ENCODE measurements at regions not wholly inside any gene's neighbourhood (a gene's known extent, or its start where the extent isn't known, plus 50 kb on each side); places are given as distances from the start of the nearest gene placed in this dataset.
A peak's percentile ranks its signal among the peaks of the same experiment; 100 is the strongest.
"Not testable (repeated sequence)": the region's sequence is repeated elsewhere in the genome, so short reads cannot be mapped to it uniquely, and the experiment has no call there.

DNA sequence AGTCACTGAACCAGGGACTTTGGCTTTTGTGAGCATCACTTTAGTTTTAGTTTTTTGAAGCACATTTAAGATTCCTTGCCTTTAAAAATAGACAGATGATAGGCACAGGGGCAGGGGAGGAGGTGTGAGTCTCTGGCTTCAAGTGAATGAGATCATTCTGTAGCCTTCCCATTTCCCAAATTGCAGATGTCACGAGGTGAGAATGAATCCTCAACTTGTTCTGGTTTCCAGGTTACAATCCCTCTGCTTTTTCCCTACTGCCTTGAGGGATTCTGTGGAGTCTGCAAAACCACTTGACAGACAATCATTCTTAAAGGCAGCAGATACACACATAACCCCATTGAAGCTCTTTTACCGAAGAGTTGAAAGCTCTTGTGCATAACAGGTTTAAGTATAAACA lies 332.4 kb downstream of the DMAC1 start:
- DNase-seq (ENCODE audit: low spot score), result no peak

DNA sequence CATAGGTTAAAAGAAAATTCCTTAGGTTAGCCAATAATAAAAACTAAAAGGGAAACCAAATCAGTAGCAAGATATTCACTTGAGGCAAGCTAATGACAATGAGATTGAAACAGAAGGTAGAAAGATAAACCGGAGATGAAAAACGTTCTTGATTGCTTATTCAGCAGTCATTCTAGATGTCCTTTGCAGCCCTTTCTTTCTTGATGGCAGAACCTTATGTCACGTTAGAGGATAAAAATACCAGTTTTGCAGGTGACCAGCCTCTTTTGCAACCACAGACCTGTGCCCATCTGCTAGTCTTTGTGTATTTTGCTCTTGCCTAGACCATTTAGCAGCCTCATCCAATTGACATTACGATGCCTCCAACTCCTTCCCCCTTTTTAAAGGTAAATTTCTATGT lies 337.8 kb downstream of the DMAC1 start:
- no peak for DNase-seq (ENCODE audit: low spot score)

DNA sequence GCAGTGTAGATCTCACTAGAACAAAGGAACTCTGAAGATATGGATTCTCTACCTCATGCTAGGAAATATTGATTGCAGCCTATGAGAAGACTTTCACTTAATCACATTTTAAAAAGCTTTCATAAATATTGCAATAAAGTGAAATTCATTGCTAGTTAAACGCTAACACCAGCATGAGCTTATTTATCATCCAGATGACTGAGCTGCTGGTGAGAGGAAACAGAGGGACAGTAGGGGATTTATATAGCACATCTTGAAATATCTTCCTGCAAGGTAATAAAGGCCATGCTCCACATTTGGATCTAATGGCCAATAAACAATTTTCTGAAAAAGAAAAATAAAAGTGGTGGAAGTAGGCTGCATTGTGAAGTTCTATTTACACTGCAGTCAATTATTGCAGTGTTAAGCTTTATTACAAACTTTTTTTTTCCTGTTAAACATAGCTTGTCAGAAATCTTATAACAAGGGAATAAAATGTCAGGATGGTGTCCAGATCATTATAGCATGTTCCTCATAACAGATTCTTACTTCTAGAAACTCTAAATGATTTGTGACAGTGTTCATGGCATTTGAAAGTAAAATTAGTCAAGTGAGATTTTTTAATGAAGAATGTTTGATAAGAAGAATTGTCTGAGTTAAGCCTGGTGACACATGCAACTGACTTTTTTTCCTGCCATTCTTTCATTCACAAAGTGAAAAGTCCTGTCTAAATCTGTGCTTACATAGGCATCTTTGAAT lies 342.6 kb downstream of the DMAC1 start:
- no peak for DNase-seq (ENCODE audit: low spot score)

DNA sequence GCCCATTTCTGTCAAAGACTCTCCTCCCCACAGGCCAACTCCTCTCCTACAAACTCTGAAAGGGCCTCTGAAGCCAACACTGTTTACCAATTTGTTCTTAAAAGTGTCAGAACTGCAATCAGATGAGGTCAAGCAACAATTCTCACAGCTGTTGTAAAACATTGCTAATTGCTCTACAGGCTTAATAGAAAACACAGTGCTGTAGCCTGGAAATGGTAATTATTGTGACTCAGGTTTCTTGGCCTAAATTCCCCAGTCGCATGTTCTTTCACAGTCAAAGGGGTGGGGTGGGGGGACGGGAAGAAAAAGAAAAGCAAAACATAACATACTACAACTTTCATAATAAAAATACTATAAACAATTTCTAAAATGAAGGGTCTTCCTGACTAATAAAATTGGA lies 343.2 kb downstream of the DMAC1 start:
- no peak for DNase-seq (ENCODE audit: low spot score)

DNA sequence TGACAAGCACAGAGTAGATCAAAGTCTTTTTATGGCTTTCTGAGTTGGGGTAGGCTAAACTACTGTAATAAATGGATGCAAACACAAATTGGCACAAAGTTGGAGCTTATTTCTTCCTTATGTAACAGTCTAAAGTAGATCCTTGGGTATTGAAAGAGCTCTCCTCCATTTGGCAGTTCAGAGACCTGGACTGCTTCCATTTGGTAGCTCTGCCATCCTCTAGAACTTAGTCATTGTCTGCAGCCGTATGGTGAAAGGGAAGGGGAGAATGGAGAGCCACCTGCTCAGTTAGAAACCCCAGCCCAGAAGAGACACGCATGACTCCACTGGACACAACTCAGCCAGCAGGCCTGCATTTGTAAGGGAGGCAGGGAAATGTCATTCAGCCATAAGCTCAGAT lies 345.0 kb downstream of the DMAC1 start:
- DNase-seq (ENCODE audit: low spot score), result no peak

DNA sequence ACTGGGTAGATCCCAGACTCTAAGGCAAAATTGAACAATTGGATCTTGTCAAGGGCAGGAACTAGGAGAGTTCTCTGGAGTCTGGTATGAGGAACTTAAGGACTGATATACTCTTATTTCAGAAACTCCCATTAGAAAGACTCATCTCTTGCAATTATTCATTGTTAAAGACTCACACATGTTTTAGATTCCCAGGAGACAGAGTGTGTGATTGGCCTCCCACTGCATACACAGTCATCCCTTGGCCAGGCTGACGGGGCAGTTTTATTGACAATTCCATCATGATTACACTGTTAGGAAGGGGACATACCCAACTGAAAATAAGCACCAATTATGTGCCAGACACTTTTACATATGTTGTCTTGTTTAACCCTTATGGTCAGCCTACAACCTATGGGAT lies 347.2 kb downstream of the DMAC1 start:
- peak; percentile 26 for DNase-seq (ENCODE audit: low spot score)

DNA sequence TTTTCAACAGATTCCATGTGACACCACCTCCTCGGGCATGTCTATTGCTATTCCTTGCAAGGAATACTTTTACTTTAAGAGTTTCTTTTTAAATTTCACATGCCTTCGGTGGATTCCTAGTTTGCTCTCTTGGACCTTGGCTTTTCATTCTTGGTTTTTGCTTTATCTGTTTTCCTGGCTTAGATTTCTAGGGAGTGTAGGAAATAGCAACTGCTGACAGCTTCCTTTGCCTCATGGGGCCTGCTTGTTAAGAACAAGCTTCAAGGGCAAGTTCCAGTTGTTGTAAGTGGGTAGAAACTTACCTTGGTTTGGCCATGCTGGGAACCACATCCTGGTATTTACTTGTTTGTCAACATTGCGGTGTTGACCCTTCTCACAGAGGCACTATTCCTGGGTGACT lies 348.5 kb downstream of the DMAC1 start:
- no peak for DNase-seq (ENCODE audit: low spot score)

DNA sequence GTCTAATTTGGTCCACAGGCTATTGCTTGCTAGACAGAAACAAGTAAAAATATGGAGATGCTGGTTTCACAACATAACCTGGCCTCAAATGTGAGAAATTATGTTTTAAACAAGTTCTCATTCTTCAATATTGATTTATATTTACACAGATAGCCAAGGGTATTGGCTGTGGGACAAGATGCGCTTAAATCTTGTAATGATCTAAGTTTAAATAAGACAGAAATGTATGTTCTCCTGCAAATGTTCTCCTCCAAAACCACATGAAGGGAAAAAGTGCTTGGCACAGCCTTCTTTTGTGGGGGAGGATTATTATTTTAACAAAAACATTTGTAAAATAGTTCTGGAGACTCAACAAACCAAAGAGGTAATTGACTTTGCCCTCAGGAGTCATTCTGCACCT lies 356.0 kb downstream of the DMAC1 start:
- DNase-seq (ENCODE audit: low spot score), result no peak

DNA sequence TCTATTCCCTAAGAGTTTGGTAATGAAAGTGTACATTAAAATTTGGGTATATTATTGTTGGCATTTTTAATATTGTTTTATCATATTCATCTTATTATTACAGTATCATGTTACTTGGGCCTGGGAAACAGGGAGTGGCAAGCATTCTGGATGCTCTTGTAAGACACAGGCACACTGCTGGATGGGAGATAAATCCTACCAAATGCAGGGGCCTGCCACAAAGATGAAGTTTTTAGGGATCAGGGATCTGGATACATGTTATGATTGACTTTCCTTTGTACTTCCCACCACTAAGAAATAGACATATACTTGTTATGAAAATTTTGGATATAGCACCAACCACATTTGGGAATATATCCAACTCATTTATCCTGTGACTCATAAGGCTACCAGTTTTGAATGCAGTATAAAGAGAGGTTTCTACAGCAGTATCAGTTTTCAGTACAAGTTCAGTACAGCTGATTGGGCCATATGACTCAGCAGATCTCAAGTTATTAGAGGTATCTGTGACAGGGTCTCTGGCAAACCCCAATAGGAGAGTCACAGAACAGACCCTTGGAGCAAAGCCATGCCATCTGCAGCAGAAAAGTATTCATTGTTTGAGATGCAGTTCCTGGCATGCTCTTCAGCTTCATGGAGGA lies 360.1 kb downstream of the DMAC1 start:
- peak; percentile 5 for DNase-seq (ENCODE audit: low spot score)

DNA sequence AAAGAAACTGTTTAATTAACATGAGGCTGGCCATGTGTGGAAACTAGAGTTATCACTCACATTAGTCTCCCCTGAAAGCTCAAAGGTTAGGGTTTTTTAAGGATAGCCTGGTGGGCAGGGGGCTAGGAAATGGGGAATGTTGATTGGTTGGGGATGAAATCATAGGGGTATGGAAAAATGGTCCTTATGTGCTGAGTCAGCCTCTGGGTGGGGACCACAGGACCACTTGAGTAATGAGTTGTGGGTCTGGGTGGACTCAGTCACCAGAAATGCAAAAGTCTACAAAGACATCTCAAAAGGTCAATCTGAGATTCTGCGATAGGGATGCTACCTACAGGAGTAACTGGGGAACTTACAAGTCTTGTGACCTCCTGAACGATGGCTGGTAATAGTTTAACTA lies 362.8 kb downstream of the DMAC1 start:
- DNase-seq (ENCODE audit: low spot score), result no peak

DNA sequence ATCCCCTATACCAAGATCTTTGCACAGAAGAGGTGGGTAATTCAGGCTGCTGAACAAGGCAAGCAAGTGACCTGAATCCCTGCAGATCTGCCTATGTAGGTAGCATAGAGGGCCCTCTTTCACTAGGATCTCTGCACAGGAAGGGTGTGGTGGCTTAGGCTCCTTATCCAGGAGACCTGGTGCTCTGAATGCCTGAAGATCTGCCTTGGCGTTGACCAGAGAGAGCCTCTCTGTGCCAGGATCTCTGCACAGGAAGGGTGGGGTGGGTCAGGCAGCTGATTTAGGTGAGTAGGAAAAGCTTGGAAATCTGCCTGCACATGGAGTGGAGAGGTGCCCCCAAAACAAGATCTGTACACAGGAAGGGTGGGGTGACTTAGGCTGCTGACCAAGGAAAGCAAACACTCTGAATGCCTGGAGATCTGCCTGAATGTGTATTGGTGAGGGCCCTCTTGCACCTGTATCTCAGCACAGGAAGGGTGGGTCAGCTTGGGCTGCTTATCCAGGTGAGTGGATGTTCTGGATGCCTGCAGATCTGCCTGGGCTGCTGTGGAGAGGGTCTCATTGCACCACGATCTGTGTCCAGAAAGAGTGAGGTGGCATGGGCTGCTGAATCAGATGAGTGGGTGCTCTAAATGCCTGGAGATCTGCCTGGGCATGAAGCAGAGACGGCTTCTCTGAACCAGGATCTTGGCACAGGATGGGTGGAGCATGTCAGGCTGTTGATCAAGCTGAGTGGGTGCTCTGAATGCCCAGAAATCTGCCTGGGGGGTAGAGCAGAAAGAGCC lies 365.9 kb downstream of the DMAC1 start:
- no peak for DNase-seq (ENCODE audit: low spot score)

DNA sequence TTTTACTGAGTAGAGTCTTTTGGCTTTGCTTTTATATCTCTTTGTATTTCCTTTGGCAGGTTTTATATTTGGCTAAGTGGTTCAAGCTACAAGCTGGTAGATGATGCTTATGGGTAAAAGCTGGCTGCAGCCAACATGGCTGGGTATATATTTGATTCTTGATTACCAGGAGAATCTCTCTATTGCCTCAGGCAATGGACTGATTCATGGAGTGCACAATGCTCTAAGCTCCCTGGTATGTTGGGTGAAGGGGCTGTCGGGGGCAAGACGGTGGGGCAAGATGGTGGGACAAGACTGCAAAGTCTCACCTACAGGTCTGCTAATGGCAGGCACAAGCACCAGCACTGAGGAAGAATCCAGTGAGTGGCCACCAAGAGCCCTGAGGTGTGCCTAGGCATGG lies 366.6 kb downstream of the DMAC1 start:
- no peak for DNase-seq (ENCODE audit: low spot score)

DNA sequence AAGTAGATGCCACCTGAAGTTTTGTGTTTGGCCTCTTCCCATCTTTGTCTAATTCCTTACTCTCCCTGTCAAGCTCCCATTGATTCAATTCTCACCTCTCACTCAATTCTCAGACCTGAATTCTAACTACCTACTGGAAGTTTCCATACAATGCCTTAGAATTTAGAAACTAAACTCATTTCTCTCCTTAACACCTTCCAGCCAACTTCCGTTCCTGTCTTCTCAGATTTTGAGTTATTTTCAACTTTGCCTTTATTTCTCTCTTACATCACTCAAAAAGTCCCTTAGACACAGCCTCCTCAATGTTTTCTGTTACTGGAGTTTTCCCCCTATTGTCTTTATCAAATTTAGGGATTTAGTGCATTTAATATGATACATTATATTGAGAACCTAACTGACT lies 382.2 kb downstream of the DMAC1 start:
- not testable (repeated sequence) for DNase-seq (ENCODE audit: low spot score)

DNA sequence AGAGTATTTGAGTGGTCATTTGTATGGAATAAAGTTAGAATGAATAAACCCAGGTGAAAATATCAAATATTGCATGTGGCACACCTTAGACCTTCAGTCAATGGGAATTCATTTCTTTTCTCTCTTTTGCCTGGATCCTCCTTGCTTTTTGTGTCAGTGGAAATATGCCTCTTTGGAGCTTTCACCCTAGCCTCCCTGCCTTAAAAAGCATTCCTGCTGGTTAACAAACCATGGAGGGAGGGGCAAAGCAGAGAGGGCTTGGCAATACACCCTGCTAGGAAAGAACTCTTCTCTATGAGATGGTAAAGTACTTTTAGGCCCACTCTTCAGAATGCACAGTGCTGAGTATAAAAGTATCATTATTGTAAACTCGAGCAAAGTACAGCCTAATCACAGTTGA lies 383.7 kb downstream of the DMAC1 start:
- no peak for DNase-seq (ENCODE audit: low spot score)

DNA sequence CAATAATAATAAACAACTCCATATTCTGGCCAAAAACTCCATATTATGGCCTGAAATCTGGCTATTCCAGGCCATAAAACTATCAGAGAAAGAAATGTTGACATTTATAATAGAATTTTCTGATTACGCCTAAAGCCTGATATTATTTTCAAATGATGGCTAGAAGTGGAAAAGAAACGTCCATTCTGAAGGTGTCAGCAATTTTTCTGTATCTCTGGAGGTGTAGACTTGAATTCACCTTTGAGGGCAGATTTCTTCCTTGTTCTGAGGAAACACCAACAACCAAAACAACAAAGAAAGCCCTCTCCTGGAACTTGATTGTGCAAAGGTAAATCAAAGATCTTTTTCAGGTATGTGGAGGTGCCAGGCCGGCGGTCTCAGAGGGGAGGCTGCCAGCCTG lies 390.7 kb downstream of the DMAC1 start:
- DNase-seq (ENCODE audit: low spot score), result no peak

DNA sequence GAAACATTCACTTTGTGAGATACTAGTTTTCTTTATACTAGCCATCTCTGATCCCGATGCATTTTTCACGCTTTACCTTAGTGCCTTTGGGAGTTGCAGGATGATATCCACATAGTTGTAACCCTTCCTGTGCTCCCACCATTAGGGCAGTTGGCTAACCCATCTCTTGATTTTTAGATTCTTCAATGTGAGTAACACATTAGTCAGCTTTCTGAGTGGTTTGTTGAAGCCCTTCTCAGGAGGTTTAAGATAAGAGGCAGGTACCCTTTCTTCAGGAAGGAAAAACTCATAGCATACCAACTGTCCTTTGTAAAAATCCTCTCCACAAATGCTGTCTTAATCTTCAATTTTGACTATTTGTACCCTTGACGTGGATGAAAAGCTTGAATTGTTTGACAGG lies 392.3 kb downstream of the DMAC1 start:
- DNase-seq (ENCODE audit: low spot score), result no peak

DNA sequence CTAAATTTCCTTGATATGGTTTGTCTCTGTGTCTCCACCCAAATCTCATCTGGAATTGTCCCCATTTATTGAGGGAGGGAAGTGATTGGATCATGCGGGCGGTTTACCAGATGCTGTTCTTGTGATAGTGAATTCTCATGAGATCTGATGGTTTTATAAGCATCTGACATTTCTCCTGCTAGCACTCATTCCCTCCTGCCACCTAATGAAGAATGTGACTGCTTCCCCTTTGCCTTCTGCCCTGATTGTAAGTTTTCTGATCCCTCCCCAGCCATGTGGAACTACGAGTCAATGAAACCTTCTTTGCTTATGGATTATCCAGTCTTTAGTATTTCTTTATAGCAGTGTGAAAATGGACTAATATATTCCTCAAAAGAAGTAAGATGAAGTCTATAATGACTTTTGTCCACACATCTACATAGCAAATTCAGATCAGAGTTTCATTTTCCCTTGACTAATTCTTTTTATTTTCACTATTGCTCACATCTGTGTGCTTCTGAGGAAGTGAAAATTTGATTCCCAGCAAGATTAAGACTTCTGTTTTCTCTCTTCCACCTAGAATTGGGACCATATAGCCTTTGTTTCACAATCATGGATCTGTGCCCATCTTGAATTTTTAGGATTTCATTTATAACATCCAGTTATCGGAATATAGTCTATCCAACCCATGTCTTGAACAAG lies 393.5 kb downstream of the DMAC1 start:
- no peak for DNase-seq (ENCODE audit: low spot score)

DNA sequence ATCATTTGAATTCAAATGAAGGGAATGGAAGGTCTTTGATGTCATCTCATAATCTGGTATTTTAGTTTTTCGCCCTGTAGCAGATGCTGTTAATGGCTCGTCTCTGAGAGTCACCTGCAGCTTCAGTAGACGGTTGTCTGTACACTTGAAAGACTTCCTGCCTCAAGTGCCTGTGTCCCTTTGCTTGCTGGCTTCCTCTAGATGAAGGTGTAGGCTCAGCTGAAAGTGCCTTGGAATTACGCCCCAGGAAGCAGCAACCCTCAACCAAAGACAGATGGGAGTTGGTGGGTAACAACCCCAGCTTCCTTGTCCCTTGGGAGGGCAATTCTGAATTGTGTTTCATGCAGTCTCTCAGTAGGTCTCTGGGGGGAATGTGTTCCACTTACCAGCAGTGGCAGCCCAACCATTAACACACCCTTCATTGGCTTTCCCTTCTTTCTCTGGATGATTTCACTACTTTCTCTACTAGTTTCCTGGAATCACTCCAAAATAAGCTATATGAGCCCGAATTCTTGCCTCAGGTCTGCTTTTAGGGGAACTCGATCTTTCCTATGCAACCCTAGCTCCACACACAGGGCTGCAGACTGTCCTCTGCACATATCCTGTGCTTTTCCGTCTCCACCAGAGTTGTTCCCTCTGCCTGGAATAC lies 395.6 kb downstream of the DMAC1 start:
- no peak for DNase-seq (ENCODE audit: low spot score)

DNA sequence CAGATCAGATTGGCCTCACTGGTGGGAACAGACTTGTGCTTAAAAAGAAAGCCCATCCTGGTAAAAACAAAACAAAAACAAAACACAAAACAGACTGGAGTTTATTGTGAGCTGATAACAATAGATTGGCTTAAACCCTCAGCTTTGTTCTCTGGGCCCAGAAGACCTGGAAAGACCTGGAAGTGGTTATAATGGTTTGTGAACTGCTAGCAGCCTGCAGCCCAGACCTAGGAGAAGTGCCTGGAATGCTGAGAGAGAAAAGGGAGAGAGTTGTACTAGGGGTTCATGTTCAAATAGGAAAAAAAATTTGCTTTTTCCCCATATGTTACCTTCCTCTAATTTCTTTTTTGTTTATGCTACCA lies 396.6 kb downstream of the DMAC1 start:
- DNase-seq (ENCODE audit: low spot score), result no peak

DNA sequence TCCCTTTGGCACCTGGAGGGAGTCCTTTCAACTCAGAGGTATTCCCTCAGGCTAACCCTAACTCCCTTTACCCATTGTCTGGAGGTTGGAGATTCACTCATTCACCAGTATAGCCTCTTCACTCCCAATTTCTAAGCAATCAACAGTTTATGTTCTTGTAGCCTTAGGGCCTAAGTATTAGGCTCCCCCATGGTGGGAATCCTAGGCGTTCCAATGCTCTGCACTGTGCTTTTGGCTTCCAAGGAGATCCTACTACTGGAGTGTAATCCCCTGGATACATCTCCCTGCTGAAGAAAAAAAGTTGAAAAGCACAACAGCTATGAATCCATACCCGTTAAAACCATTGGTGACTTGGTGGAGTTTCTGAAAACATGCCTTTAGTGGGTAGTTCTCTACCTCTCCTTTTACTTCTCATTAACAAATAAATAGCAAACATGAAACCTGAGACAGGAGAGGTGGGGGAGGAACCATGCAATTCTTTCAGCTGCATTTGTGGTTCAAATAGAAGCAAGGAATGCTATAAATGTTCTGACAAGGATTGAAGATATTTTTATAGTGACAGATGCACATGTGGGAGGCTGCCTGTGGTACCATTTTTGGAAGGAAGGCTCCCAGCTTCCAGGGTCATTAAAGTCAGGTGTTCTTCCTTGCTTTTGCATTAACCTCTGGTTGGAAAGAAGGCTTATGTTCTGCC lies 397.1 kb downstream of the DMAC1 start:
- no peak for DNase-seq (ENCODE audit: low spot score)

DNA sequence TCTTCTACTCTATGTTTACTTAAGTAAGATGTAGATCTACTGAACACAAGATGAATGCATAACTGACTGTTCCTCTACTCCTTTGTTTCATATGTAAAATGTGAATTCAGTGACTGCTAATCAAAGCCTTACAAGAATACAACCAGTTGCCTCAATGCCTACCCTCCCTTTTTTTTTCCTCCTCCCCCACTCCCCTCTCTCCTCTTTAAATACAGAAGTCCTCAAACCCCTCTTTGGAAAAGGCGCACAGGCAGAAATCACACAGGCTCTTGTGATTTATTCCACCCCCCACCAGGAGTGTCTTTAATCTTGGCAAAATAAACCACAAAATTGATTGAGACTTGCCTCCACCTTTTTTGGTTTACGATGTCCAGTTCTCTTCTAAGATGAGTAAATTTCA lies 398.5 kb downstream of the DMAC1 start:
- DNase-seq (ENCODE audit: low spot score), result no peak
